ENCODE measurements at regions not wholly inside any gene's neighbourhood (a gene's known extent, or its start where the extent isn't known, plus 50 kb on each side); places are given as distances from the start of the nearest gene placed in this dataset.

DNA sequence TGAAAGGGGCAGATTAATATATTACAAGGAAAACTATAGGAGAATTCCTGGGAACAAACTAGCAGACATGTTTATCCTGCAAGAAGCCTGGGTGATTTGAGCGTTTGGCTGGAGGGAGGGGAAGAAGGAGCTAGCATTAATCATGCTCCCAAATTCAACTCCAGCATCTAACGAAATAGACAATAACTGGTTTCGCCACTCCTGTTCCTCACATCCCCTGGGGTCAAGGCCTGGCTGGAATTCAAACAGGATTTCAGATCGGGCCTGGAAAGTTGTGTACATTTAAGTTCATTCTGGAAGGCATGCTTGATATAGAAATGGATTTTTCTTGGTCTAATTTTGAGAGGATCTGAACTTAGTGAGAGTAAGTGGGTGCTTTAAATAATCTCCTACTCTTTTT, 126.1 kb upstream of the CTAGE1 start:
- TF ChIP-seq TAF1 (IDR thresholded peaks at IDR 0.05; ENCODE audit: borderline replicate concordance, insufficient read depth, low read length) (no peak), POLR2AphosphoS5 (IDR thresholded peaks at IDR 0.05; ENCODE audit: low read depth, low read length) (no peak)
